ENCODE measurements at regions not wholly inside any gene's neighbourhood (a gene's known extent, or its start where the extent isn't known, plus 50 kb on each side); places are given as distances from the start of the nearest gene placed in this dataset.

DNA sequence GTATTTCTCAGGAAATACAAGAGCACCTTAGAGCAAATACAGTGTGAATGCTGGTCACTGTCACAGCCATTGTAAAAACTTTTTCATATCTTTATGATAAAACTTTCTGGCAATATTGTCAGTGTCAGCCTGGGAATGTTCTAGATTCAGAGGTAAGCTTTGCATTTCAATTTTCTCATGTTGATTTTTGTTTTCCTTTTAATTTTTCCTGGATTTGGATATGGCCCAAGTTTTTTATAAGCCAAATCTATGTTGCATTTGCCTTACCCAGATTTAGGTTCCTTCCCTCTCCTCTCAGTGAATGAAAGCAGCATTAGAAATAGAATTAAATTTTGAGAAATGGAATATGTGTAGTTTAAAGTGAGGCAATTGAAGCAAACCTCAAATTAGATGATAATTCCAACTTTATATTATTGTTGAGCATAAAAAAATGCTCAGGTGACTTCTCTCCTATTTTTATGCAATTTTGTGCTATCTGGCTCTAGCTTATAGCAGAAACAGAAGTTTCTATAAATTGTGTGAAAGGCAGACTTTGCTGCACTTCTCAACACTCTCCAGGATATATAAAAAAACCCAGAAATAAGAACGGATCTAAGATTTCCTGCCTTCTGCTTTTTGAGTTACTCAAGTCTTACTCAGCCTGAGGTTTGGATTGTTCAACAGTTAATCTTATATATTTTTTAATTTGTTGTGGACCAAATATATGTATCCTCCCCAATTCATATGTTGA is 368.2 kb upstream of the PRICKLE1 start:
- no peak for DNase-seq

DNA sequence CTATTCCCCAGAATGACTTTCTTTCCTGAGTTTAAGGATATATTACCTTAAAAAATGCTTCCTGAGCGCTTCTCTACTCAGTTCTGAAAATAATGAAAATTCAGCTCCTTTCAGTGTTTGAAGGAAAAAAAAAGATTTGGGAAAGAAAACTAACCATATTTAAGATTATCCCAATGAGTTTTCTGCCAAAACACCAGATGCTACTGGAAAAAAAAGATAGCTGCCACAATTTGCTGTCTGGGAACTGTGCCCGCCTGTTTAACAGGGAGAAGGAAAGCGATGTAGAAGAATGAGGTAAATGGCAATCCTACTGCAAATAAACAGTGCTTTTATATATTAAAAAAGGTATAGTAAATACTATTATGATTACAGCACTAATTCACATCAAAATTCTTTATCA is 367.6 kb upstream of the PRICKLE1 start:
- no peak for DNase-seq

- no peak for DNase-seq
Measured at GRCh38 chr12:42953021-42953420, 363.5 kb upstream of the PRICKLE1 start.

DNA sequence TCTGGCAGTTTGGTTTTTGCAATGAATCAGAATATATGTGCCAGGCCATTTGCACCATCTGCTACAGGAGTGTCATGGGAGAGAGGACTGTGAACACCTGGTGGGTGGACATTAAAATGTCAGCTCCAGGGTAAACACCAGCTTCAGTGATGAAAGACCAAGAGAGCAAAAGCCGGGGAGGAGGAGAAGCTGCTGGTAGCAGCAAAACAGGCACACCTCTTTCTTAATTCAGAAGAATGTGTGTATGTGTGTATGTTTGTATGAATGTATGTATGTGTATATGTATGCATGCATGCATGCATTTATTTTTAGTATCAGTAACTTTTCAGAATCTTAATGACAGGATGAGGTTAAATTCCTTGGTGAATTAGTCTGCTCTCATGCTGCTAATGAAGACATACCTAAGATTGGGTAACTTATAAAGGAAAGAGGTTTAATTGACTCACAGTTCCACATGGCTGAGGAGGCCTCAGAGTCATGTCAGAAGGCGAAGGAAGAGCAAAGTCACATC is 357.4 kb upstream of the PRICKLE1 start:
- no peak for DNase-seq

DNA sequence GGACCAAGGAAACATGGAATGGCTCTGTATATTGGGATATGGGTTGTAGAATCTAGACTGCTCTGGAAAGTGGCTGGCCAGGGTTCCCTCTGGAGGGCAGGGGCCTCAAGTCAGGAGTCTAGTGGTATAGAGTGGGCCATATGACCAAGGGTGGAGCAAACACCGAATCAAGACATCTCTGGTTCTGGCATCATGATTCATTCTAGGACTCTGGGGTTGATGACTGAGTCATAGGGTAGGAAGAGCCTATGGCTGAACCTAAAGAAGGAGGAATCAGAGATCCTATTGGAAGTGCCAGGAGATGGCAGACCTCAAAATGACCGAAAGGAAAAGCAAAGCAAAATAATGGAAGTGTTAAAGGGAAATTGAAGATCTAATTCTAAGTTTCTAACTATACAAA is 356.4 kb upstream of the PRICKLE1 start:
- no peak for DNase-seq

GRCh38 chr12:42944516-42944915 is 355.0 kb upstream of the PRICKLE1 start:
- no peak for DNase-seq

DNA sequence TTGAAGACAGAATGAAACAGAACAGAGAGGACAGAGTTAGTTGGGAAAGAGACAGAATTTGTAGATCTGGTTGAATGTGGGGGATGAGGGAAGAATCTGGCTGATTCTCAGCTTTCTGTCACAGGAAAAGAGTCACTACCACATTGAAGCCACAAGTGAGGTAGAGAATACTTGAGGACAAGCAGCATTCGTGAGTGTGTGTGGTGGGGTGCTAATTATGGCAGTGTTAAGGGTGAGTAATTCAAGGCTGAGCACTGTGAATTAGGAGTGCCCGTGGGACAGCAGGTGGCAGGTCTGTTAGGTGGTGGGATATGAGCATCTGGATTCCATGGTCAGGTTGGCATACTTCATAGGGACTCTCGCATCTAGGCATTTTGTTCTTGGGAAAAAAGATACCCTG is 347.4 kb upstream of the PRICKLE1 start:
- no peak for DNase-seq

DNA sequence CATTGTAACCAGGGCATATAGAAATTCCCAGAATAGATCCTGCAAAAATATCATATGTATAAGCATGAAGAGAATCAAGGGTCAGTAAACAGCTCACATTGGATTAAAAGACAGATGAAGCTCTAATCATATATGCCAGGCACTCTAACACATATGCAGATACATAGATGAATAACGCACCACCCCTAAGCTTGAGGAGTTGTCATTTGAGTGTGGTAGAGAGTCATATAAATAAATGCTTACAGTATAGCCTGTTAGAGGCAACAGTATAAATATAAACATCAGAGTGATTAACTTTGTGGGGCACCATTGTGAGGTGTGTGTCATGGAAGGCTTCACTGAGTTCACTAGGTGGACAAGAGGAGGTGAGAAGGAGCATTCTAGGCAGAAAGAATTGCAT is 346.7 kb upstream of the PRICKLE1 start:
- DNase-seq: no peak

DNA sequence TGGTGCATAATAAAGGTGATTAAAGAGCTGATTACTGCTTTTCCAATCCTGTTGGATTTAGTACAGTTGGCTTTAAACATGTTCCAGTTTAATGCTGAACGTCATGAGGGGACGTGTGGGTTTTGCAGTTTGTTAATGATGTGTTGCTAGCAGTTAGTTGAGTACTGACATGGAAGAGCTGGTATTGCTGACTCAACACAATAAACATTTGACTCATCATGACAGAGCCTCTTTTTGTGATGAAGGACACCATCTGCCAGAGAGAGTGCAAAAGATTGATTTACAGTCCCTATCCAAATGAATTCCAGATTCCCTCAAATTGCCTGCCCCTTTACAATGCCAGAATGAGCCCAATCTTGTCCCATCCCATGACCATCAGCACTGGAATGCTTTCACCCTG is 346.2 kb upstream of the PRICKLE1 start:
- no peak for DNase-seq

DNA sequence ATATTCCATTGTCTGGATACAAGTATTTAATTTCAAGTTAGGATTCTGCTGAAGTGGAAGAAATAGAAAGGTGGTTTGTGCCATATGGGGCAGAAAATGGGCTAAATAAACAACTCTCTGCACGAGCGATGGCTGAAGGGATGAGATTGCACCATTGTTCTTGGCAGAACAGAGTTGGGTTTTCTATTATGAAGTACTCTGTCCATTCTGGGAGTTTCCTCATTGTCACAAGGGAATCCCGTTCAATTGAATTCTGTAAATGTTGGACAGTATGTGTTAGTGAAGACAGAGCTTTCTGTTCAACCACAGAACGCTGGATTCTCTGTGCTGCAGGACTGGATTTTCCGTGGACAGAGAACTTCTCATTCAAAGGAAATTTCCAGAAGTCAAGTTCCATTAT is 345.5 kb upstream of the PRICKLE1 start:
- DNase-seq: no peak

DNA sequence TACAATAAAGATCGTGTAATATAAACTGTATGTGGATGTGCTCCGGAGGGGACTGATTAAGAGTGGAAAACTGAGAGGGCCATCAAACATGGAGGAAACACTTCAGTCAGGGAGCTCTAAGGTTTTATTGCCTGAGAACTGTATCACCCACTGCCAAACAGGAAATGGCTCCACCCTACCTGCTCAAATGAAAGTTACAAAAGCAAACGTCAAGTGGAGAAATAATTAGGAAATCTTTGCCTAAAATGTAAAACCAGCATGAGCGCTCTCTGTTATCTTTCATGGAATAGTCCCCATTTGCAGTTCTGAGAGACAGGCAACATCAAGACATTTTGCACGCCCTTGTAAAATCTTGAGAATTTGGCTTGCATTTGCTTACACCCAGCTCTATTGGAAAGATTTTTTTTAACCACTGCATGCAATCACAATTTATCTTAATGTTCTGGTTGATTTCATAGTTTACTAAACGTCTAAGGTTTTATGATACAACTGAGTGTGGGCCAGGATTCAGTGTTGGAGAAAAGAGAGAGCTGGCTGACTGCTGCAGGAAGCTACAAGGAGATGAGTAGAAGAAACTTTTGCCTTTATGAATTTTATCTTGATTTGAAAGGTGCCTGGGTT is 344.0 kb upstream of the PRICKLE1 start:
- no peak for DNase-seq

GRCh38 chr12:42932936-42933335 is 343.4 kb upstream of the PRICKLE1 start:
- DNase-seq: no peak

- no peak for DNase-seq
Measured at GRCh38 chr12:42926232-42926631, 336.7 kb upstream of the PRICKLE1 start.

DNA sequence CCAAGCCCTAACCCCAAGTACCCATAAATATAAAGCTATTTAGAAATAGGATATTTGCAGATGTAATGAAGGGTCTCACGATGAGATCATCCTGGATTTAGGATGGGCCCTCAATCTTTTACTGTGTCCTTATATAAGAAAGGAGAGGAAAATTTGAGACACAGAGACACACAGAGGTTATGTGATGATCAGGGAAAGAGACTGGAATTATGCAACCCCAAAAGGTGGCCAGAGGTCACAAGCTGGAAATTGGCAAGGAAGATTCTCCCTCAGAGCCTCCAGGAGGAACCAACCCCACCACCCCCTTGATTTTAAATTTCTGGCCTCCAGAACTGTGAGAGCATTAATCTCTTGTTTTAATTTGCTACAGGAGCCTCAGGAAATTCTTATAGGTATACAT is 334.9 kb upstream of the PRICKLE1 start:
- no peak for DNase-seq

GRCh38 chr12:42923583-42923982 is 334.0 kb upstream of the PRICKLE1 start:
- no peak for DNase-seq

GRCh38 chr12:42923156-42923555 is 333.6 kb upstream of the PRICKLE1 start:
- DNase-seq: no peak

GRCh38 chr12:42922505-42922850 is 332.9 kb upstream of the PRICKLE1 start:
- no peak for DNase-seq

GRCh38 chr12:42921741-42922504 is 332.4 kb upstream of the PRICKLE1 start:
- peak; percentile 43 to 76 for DNase-seq

DNA sequence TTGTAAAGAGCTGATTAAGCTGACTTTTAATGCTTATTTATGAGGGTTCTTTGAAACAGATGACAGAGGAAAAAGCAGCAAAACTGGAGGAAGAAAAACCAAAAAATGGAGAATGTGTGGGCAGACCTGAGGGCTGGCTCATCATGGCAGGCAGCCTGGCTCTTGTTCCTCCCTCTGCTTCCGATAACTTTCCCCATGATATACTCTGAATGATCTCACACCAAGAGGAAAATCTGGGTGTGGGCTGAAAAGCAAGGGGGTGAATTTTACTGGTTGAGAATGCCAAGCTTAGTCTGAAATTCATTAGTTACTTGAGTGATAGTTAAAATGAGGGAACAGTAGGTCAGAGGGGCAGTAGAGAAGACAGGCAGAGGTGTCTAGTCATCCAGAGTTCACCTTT is 330.1 kb upstream of the PRICKLE1 start:
- no peak for DNase-seq

DNA sequence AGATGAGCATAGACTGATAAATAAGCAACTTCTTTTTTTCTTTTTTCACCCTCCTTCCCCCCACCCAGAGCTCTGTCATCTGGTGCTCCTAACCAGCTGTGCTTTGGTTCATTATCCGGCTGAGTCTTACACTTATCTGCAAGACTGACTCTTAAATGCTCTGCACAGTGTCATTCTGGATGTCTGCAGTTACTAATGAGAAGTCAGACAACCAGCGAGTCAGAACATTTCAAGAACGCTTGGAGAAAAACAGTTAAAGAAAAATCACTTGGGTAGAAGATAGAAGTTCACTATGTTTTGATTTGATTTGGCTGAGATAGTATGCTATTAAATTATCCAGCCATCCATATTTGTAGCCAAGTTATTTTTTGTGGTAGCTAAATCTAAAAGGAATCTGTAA is 328.9 kb upstream of the PRICKLE1 start:
- no peak for DNase-seq

DNA sequence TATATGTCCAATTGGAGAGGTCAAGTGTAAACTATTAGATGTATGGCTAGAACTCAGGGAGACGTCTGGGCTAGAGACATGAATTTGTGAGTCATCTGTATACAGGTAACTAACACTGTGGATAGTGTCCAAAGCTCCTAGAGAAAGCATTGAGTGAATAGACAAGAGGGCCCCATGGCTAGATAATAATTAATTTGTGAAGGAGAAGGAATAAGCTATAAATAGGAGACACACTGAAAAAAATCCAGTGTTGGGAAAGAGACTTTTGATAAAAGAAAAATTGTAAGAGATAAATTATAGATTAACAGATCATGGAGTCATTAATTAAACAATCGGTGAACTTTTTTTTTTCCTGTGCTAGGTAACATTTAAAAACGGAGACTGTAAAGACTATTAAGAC is 326.6 kb upstream of the PRICKLE1 start:
- DNase-seq: no peak

DNA sequence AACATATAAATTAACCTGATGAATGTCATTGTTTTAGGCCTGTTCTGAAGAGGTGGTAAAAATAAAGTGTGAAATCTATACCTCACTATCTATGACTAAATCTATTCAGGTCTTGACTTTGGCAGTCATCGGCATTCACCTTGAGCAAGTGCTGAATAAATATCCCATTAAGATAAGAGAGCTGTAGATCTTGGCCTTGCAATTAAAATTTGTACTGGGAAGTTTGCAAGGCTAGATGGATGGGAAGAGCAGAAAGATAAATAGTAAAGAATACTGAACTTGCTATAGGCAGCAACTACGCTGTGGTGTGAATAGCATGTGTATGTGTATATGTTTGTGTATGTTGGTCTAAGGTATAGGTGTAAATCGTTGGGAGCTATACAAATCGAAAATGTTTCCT is 325.9 kb upstream of the PRICKLE1 start:
- no peak for DNase-seq

DNA sequence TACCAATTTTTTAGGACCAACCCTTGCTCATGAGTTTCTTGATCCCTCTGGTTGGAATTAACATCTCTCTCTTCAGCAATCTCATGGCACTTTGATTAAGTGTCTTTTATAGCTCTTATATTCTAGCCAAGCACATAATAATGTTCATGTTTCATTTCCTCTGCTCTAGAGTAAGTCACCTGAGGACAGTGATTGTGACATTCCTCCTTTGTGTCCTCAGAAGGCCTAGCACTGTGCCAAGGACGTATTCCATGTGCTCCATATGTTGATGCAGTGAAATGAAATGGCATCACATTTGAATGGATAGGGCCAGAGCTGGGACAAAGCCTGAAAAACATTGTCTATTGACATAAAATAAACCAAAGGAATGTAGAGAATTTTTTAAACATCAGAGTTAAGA is 322.8 kb upstream of the PRICKLE1 start:
- DNase-seq: no peak

GRCh38 chr12:42910656-42911055 is 321.1 kb upstream of the PRICKLE1 start:
- no peak for DNase-seq

Measured in NCI-H1930 (cell line).